Mononuclear cell (primary cell): ENCODE measurements at regions not wholly inside any gene's neighbourhood (a gene's known extent, or its start where the extent isn't known, plus 50 kb on each side); places are given as distances from the start of the nearest gene placed in this dataset.

Experiments
- H3K27me3 ChIP-seq: 2 replicates; pipeline ENCODE4 v1.6.0; 2011; ENCODE audit warnings: low read length, control low read depth; ENCODE audit not compliant: insufficient read depth
- H3K4me1 ChIP-seq: 2 replicates; pipeline ENCODE4 v1.5.1; 2011; ENCODE audit warnings: mild to moderate bottlenecking, low read length, control low read depth; ENCODE audit not compliant: insufficient read depth
- H3K4me3 ChIP-seq: 2 replicates; pipeline ENCODE4 v1.5.1; 2011; ENCODE audit warnings: mild to moderate bottlenecking, low read length, moderate library complexity
- H3K9me3 ChIP-seq: 2 replicates; pipeline ENCODE4 v1.5.1; 2011; ENCODE audit warnings: low read depth, mild to moderate bottlenecking, control low read depth, low read length

GRCh38 chr11:45027312-45027711 lies 76.6 kb upstream of the TP53I11 start:
- Histone ChIP-seq H3K27me3 (no peaks in the 10 kb centered on the region), H3K4me1 (peaks cover 20% of the 10 kb centered on the region), H3K4me3 (no peak overlapping the region), H3K9me3 (no peaks in the 10 kb centered on the region)

- H3K4me1 ChIP-seq, result peaks cover 26% of the 10 kb centered on the region
- no peak overlapping the region for H3K4me3 ChIP-seq
- no peaks in the 10 kb centered on the region for H3K9me3 ChIP-seq
- H3K27me3 ChIP-seq, result no peaks in the 10 kb centered on the region
These were observed 78.4 kb upstream of the TP53I11 start for GRCh38 chr11:45028911-45029682.

- Histone ChIP-seq H3K4me1 (peaks cover 23% of the 10 kb centered on the region), H3K27me3 (no peaks in the 10 kb centered on the region), H3K4me3 (no peak overlapping the region), H3K9me3 (no peaks in the 10 kb centered on the region)
These were observed 80.1 kb upstream of the TP53I11 start for GRCh38 chr11:45030778-45031177.

GRCh38 chr11:45031912-45032519 lies 81.3 kb upstream of the TP53I11 start:
- no peak overlapping the region for H3K4me3 ChIP-seq
- no peaks in the 10 kb centered on the region for H3K9me3 ChIP-seq
- peaks cover 18% of the 10 kb centered on the region for H3K4me1 ChIP-seq
- H3K27me3 ChIP-seq, result no peaks in the 10 kb centered on the region

GRCh38 chr11:45035413-45035812 lies 84.7 kb upstream of the TP53I11 start:
- H3K9me3 ChIP-seq, result no peaks in the 10 kb centered on the region
- H3K4me1 ChIP-seq, result peaks cover 12% of the 10 kb centered on the region
- no peaks in the 10 kb centered on the region for H3K27me3 ChIP-seq
- H3K4me3 ChIP-seq, result no peak overlapping the region

GRCh38 chr11:45036010-45036409 lies 85.3 kb upstream of the TP53I11 start:
- H3K4me1 ChIP-seq, result peaks cover 12% of the 10 kb centered on the region
- H3K4me3 ChIP-seq, result no peak overlapping the region

GRCh38 chr11:45036733-45037132 lies 86.0 kb upstream of the TP53I11 start:
- no peak overlapping the region for H3K4me3 ChIP-seq
- H3K27me3 ChIP-seq, result no peaks in the 10 kb centered on the region
- no peaks in the 10 kb centered on the region for H3K9me3 ChIP-seq
- peaks cover 12% of the 10 kb centered on the region for H3K4me1 ChIP-seq

More at GRCh38 chr11:45036010-45036409, 85.3 kb upstream of the TP53I11 start:
- H3K9me3 ChIP-seq, result no peaks in the 10 kb centered on the region
- H3K27me3 ChIP-seq, result no peaks in the 10 kb centered on the region

- no peak overlapping the region for H3K4me3 ChIP-seq
- H3K27me3 ChIP-seq, result no peaks in the 10 kb centered on the region
- H3K9me3 ChIP-seq, result no peaks in the 10 kb centered on the region
- peaks cover 9% of the 10 kb centered on the region for H3K4me1 ChIP-seq
These were observed 86.8 kb upstream of the TP53I11 start for GRCh38 chr11:45037434-45038005.

- peaks cover 20% of the 10 kb centered on the region for H3K4me1 ChIP-seq
- no peak overlapping the region for H3K4me3 ChIP-seq
- no peaks in the 10 kb centered on the region for H3K9me3 ChIP-seq
These were observed 88.2 kb upstream of the TP53I11 start for GRCh38 chr11:45038923-45039322.

GRCh38 chr11:45041596-45041995 lies 90.9 kb upstream of the TP53I11 start:
- Histone ChIP-seq H3K4me1 (peaks cover 40% of the 10 kb centered on the region), H3K9me3 (no peaks in the 10 kb centered on the region), H3K4me3 (no peak overlapping the region), H3K27me3 (no peaks in the 10 kb centered on the region)

More at GRCh38 chr11:45038923-45039322, 88.2 kb upstream of the TP53I11 start:
- no peaks in the 10 kb centered on the region for H3K27me3 ChIP-seq

- Histone ChIP-seq H3K4me1 (peaks cover 44% of the 10 kb centered on the region), H3K9me3 (no peaks in the 10 kb centered on the region), H3K27me3 (no peaks in the 10 kb centered on the region), H3K4me3 (no peak overlapping the region)
These were observed 91.9 kb upstream of the TP53I11 start for GRCh38 chr11:45042560-45042959.

- H3K4me1 ChIP-seq, result peaks cover 56% of the 10 kb centered on the region
- H3K4me3 ChIP-seq, result no peak overlapping the region
- no peaks in the 10 kb centered on the region for H3K9me3 ChIP-seq
These were observed 93.2 kb upstream of the TP53I11 start for GRCh38 chr11:45043755-45044475.

GRCh38 chr11:45045683-45046471 lies 95.2 kb upstream of the TP53I11 start:
- Histone ChIP-seq H3K4me1 (peaks cover 57% of the 10 kb centered on the region), H3K27me3 (no peaks in the 10 kb centered on the region), H3K4me3 (no peak overlapping the region)

More at GRCh38 chr11:45043755-45044475, 93.2 kb upstream of the TP53I11 start:
- no peaks in the 10 kb centered on the region for H3K27me3 ChIP-seq

GRCh38 chr11:45048313-45048841 lies 97.7 kb upstream of the TP53I11 start:
- Histone ChIP-seq H3K9me3 (no peaks in the 10 kb centered on the region), H3K4me3 (no peak overlapping the region), H3K4me1 (peaks cover 43% of the 10 kb centered on the region), H3K27me3 (no peaks in the 10 kb centered on the region)

More at GRCh38 chr11:45045683-45046471, 95.2 kb upstream of the TP53I11 start:
- H3K9me3 ChIP-seq, result no peaks in the 10 kb centered on the region
